NB4 (cell line): ENCODE measurements at regions not wholly inside any gene's neighbourhood (a gene's known extent, or its start where the extent isn't known, plus 50 kb on each side); places are given as distances from the start of the nearest gene placed in this dataset.

ENCODE experiments used
- POLR2A ChIP-seq: IDR thresholded peaks from 2 replicates; pipeline ENCODE4 v1.6.1; 2011; ENCODE audit warnings: mild to moderate bottlenecking; ENCODE audit not compliant: insufficient read length; ENCODE audit errors: extremely low read depth
- TF ChIP-seq, protein P1 (sequence below): IDR thresholded peaks from one replicate; pipeline ENCODE4 v1.5.1; 2012; ENCODE audit warnings: low read depth, low read length

DNA sequence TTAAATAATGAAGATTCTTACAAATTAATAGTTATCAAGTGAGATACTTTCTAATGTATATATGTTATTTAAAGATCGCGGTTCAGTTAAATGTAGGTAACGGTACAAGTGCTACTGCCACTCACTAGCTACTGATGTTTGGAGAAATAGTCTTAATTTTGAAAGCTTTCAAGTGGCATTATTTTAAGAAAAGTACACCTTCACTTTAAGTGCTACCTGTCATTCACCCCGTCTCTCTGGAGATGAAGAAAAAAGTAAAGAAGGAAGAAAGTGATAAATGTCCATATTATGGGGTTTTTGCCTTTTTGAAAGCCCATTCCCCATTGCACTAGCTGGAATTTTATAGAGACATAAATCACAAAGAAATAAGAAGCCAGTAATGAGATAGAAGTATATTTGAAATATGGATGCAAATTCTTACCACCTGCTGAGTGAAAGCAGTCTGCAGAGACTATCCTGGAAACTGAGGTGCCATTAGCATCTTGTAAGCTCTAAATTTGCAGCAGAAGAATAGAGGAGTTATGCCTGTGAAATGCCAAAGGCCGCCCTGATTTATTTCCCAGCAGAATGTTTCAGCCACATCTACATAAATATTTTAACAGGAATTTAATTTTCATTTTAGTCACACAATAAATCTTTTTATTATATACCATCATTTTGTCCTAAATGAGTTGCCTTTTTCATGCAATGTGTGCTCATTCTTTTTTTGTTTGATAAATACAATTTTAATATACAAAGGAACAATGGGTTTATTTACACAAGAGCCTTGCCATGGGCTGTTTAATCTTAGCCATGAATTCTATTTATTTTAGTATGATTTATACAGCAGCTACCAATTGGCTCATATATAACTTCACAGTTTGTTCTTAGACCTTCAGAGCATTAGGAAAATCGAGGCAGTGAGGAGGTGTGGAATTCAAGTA is 489.9 kb upstream of the RAG2 start:
- TF ChIP-seq, protein P1, sequence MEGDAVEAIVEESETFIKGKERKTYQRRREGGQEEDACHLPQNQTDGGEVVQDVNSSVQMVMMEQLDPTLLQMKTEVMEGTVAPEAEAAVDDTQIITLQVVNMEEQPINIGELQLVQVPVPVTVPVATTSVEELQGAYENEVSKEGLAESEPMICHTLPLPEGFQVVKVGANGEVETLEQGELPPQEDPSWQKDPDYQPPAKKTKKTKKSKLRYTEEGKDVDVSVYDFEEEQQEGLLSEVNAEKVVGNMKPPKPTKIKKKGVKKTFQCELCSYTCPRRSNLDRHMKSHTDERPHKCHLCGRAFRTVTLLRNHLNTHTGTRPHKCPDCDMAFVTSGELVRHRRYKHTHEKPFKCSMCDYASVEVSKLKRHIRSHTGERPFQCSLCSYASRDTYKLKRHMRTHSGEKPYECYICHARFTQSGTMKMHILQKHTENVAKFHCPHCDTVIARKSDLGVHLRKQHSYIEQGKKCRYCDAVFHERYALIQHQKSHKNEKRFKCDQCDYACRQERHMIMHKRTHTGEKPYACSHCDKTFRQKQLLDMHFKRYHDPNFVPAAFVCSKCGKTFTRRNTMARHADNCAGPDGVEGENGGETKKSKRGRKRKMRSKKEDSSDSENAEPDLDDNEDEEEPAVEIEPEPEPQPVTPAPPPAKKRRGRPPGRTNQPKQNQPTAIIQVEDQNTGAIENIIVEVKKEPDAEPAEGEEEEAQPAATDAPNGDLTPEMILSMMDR = no peak
- no peak for TF ChIP-seq POLR2A
